H1 (cell line): ENCODE measurements at regions not wholly inside any gene's neighbourhood (a gene's known extent, or its start where the extent isn't known, plus 50 kb on each side); places are given as distances from the start of the nearest gene placed in this dataset.

ENCODE experiments used
- CTCF ChIA-PET: fragments of 300-600 bp; sonication (Branson Sonifier 250); formaldehyde crosslinking; loops from one replicate; lab custom pipeline; 2021; ENCODE audit not compliant: partially characterized antibody; lab: Charles Lee
- POLR2A ChIA-PET: fragments of 300-600 bp; sonication (Branson Sonifier 250); formaldehyde crosslinking; loops from one replicate; lab custom pipeline; 2021; ENCODE audit warnings: inconsistent platforms; ENCODE audit not compliant: partially characterized antibody; lab: Charles Lee
- DNase-seq, 2 experiments: peaks; one replicate each; pipeline versions ENCODE4 v3.0.0 to v3.0.0-alpha.2; 2010 to 2022; ENCODE audit warnings: low spot score in 2 of 2, low read depth in 1 of 2, mixed read lengths in 1 of 2
- FAIRE-seq: peaks from 2 replicates; lab custom pipeline; 2011; peaks lifted over from hg19 to GRCh38; lab: Jason Lieb, UNC
- H2AFZ ChIP-seq: 2 replicates; pipeline ENCODE4 v1.8.1; 2012; ENCODE audit warnings: low read length, inconsistent platforms
- H2AK5ac ChIP-seq: 2 replicates; pipeline ENCODE4 v1.6.1; 2013; ENCODE audit warnings: low read depth, low read length
- H2BK120ac ChIP-seq: replicated peaks from 2 replicates; pipeline ENCODE3; 2013; ENCODE audit warnings: low read depth, low read length, inconsistent platforms
- H2BK12ac ChIP-seq: 2 replicates; pipeline ENCODE4 v1.6.1; 2013; ENCODE audit warnings: low read depth, low read length
- H2BK15ac ChIP-seq: 2 replicates; pipeline ENCODE4 v1.6.1; 2013; ENCODE audit warnings: low read length
- H2BK20ac ChIP-seq: 2 replicates; pipeline ENCODE4 v1.6.1; 2013; ENCODE audit warnings: low read length
- H2BK5ac ChIP-seq: 2 replicates; pipeline ENCODE4 v1.6.1; 2013; ENCODE audit warnings: low read depth, low read length
- H3K14ac ChIP-seq: 2 replicates; pipeline ENCODE4 v1.6.1; 2013; ENCODE audit warnings: inconsistent platforms; ENCODE audit not compliant: insufficient read length
- H3K18ac ChIP-seq: 2 replicates; pipeline ENCODE4 v1.6.1; 2013; ENCODE audit warnings: low read length; ENCODE audit errors: extremely low read depth
- H3K23ac ChIP-seq: 2 replicates; pipeline ENCODE4 v1.6.1; 2013; ENCODE audit warnings: inconsistent platforms; ENCODE audit not compliant: insufficient read length
- H3K23me2 ChIP-seq: 2 replicates; pipeline ENCODE4 v1.6.1; 2013; ENCODE audit warnings: low read depth, low read length
- H3K27ac ChIP-seq: 2 replicates; pipeline ENCODE4 v1.6.1; 2011; ENCODE audit warnings: low read depth, low read length, inconsistent platforms
- H3K27me3 ChIP-seq, 4 experiments: replicated peaks in 1 of 4; 1 replicate in 1 of 4; 2 replicates in 3 of 4; pipeline versions ENCODE4 v1.6.1 to v1.8.1; 2011 to 2013; ENCODE audit warnings: low read length in 3 of 4, mild to moderate bottlenecking in 3 of 4, inconsistent platforms in 2 of 4, mixed read lengths in 2 of 4, moderate library complexity in 1 of 4; ENCODE audit not compliant: control insufficient read depth in 3 of 4, insufficient read depth in 3 of 4; ENCODE audit errors: extremely low read depth in 1 of 4
- H3K36me3 ChIP-seq, 4 experiments: 2 replicates each; pipeline versions ENCODE4 v1.6.1 to v1.8.1; 2011 to 2013; ENCODE audit warnings: mild to moderate bottlenecking in 4 of 4, low read length in 3 of 4, moderate library complexity in 2 of 4, control low read depth in 1 of 4, inconsistent platforms in 1 of 4; ENCODE audit not compliant: insufficient read depth in 4 of 4, control insufficient read depth in 2 of 4
- H3K4ac ChIP-seq: replicated peaks from 2 replicates; pipeline ENCODE3; 2013; ENCODE audit warnings: low read length, low read depth, mixed read lengths, inconsistent platforms; ENCODE audit not compliant: insufficient read length
- H3K4me1 ChIP-seq, 4 experiments: replicated peaks in 1 of 4; 1 replicate in 1 of 4; 2 replicates in 3 of 4; pipeline versions ENCODE4 v1.6.1 to v1.8.1; 2011 to 2013; ENCODE audit warnings: low read length in 3 of 4, inconsistent platforms in 2 of 4, mixed read lengths in 1 of 4; ENCODE audit not compliant: insufficient read depth in 4 of 4, control insufficient read depth in 3 of 4
- H3K4me2 ChIP-seq, 2 experiments: 2 replicates each; pipeline versions ENCODE4 v1.6.1 to v1.8.1; 2011 to 2013; ENCODE audit warnings: low read depth in 2 of 2, low read length in 2 of 2, control low read depth in 1 of 2, inconsistent platforms in 1 of 2, mild to moderate bottlenecking in 1 of 2; ENCODE audit not compliant: insufficient read depth in 1 of 2
- H3K4me3 ChIP-seq, 4 experiments: fragments of 200-600, 300-600 bp in 1 of 4; sonication (generic), shearing (Covaris generic), sonication (Bioruptor Twin) in 1 of 4; 2 replicates each; pipeline versions ENCODE4 v1.5.1 to v1.8.1; 2011 to 2016; ENCODE audit warnings: low read length in 4 of 4, low read depth in 3 of 4, control low read depth in 2 of 4, inconsistent platforms in 2 of 4, mild to moderate bottlenecking in 2 of 4, mixed read lengths in 1 of 4, moderate library complexity in 1 of 4; ENCODE audit not compliant: insufficient read depth in 2 of 4; ENCODE audit errors: extremely low read depth in 1 of 4
- H3K56ac ChIP-seq: replicated peaks from 2 replicates; pipeline ENCODE3; 2013; ENCODE audit warnings: low read depth, mild to moderate bottlenecking, mixed read lengths, low read length, inconsistent platforms; ENCODE audit not compliant: insufficient read length
- H3K79me1 ChIP-seq: 2 replicates; pipeline ENCODE4 v1.6.1; 2013; ENCODE audit warnings: low read depth, low read length, control low read depth
- H3K79me2 ChIP-seq, 2 experiments: 2 replicates each; pipeline versions ENCODE4 v1.6.1 to v1.8.1; 2012 to 2013; ENCODE audit warnings: low read length in 2 of 2, mild to moderate bottlenecking in 2 of 2, inconsistent platforms in 1 of 2; ENCODE audit not compliant: insufficient read depth in 2 of 2, control insufficient read depth in 1 of 2
- H3K9ac ChIP-seq, 4 experiments: replicated peaks in 1 of 4; 1 replicate in 1 of 4; 2 replicates in 3 of 4; pipeline versions ENCODE4 v1.6.1 to v1.8.1; 2011 to 2013; ENCODE audit warnings: low read depth in 3 of 4, low read length in 3 of 4, control low read depth in 2 of 4, mild to moderate bottlenecking in 2 of 4, moderate library complexity in 2 of 4, inconsistent platforms in 1 of 4; ENCODE audit errors: extremely low read depth in 1 of 4
- H3K9me3 ChIP-seq, 2 experiments: 2 replicates each; pipeline versions ENCODE4 v1.6.1 to v1.8.1; 2012 to 2013; ENCODE audit warnings: mild to moderate bottlenecking in 2 of 2, moderate library complexity in 2 of 2, control low read depth in 1 of 2, inconsistent platforms in 1 of 2, low read depth in 1 of 2, low read length in 1 of 2, mixed read lengths in 1 of 2; ENCODE audit not compliant: insufficient read depth in 2 of 2
- H4K20me1 ChIP-seq, 2 experiments: replicated peaks in 1 of 2; 2 replicates each; pipeline versions ENCODE3 to v1.8.1; 2011 to 2013; ENCODE audit warnings: inconsistent platforms in 2 of 2, low read length in 2 of 2, mild to moderate bottlenecking in 1 of 2; ENCODE audit not compliant: insufficient read depth in 2 of 2, control insufficient read depth in 1 of 2
- H4K5ac ChIP-seq: 2 replicates; pipeline ENCODE4 v1.6.1; 2013; ENCODE audit warnings: low read length, low read depth, mixed read lengths, inconsistent platforms; ENCODE audit not compliant: insufficient read length
- H4K8ac ChIP-seq: 2 replicates; pipeline ENCODE4 v1.8.0; 2013; ENCODE audit warnings: mild to moderate bottlenecking, moderate library complexity, low read length, inconsistent platforms; ENCODE audit not compliant: insufficient read depth; ENCODE audit errors: extremely low read depth
- H4K91ac ChIP-seq: replicated peaks from 2 replicates; pipeline ENCODE3; 2013; ENCODE audit warnings: low read length, mixed read lengths, inconsistent platforms; ENCODE audit not compliant: insufficient read length
- CBX8 ChIP-seq: fragments of 300-800, 300-1000 bp; sonication (generic); IDR thresholded peaks from 2 replicates; pipeline ENCODE4 v1.7.1; 2016; ENCODE audit warnings: low read depth, low read length, borderline replicate concordance
- EZH2 ChIP-seq: fragments of 200-600 bp; sonication (generic); IDR thresholded peaks from 2 replicates; pipeline ENCODE4 v1.7.1; 2012; ENCODE audit warnings: low read depth, mild to moderate bottlenecking, moderate library complexity, low read length, inconsistent platforms; ENCODE audit not compliant: severe bottlenecking
- NANOG ChIP-seq: IDR thresholded peaks from 2 replicates; pipeline ENCODE4 v1.6.1; 2011; ENCODE audit warnings: low read length, low read depth, mild to moderate bottlenecking, inconsistent platforms; ENCODE audit not compliant: insufficient read depth, poor library complexity, severe bottlenecking
- SAP30 ChIP-seq: fragments of 300-600 bp; sonication (generic); IDR thresholded peaks from 2 replicates; pipeline ENCODE4 v1.7.1; 2012; ENCODE audit warnings: low read length, moderate library complexity, mild to moderate bottlenecking, inconsistent platforms; ENCODE audit not compliant: insufficient read depth, insufficient replicate concordance
- SIN3A ChIP-seq, 2 experiments: IDR thresholded peaks in 1 of 2; conservative IDR thresholded peaks in 1 of 2; 2 replicates each; pipeline ENCODE4 v1.6.1; 2011 to 2012; ENCODE audit warnings: low read length in 2 of 2, improper control_type of control experiment in 1 of 2, low read depth in 1 of 2, mild to moderate bottlenecking in 1 of 2
- TBP ChIP-seq: IDR thresholded peaks from 2 replicates; pipeline ENCODE4 v1.6.1; 2011; ENCODE audit warnings: low read depth, low read length, improper control_type of control experiment
- TEAD4 ChIP-seq: IDR thresholded peaks from 2 replicates; pipeline ENCODE4 v1.6.1; 2012; ENCODE audit warnings: low read depth, low read length, inconsistent platforms, mixed read lengths
- WGBS, 2 experiments: shearing (Covaris generic) in 1 of 2; methylation state at CpG; one replicate each; pipeline versions ENCODE4 v1.1.6 to v1.1.7; 2013 to 2015; ENCODE audit warnings: low lambda C conversion rate in 2 of 2, mixed read lengths in 2 of 2, inconsistent platforms in 1 of 2, low coverage in 1 of 2, missing lambda C conversion rate in 1 of 2; ENCODE audit not compliant: insufficient replicate concordance in 2 of 2, insufficient coverage in 1 of 2, insufficient read length in 1 of 2; ENCODE audit errors: extremely low coverage in 1 of 2, missing lambda C conversion rate in 1 of 2; 5-methylcytosine and 5-hydroxymethylcytosine counted together

DNA sequence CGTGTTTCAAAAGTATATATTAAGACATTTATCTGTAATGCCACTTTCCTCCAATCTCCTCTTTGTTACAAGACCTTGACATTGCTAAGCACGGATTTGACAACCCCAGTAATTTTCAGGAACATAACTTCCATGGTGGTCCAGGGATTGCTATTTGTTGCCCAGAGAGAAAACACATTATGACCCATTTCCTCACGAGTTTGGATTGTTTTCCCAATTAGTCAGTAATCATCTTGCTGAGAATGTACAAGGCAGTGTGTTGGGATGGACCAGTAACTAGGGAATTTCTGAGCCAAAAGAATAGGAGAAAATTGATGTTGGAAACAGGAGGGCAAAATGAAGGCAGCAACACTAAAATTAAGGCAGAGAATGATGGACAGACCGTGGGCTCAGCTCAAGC is 574.1 kb downstream of the EBF1 start:
- no peaks in the 10 kb centered on the region for H4K20me1 ChIP-seq
- H2BK120ac ChIP-seq, result no peak overlapping the region
- no peak overlapping the region for H3K9ac ChIP-seq
- no peak overlapping the region for H3K27ac ChIP-seq
- H3K36me3 ChIP-seq, result no peaks in the 10 kb centered on the region
- H3K9me3 ChIP-seq, result no peaks in the 10 kb centered on the region
- no peak overlapping the region for H3K56ac ChIP-seq
- no peak overlapping the region for H2AFZ ChIP-seq
- ChIA-PET CTCF (no interaction called here), POLR2A (no interaction called here)
- no peak overlapping the region for H4K5ac ChIP-seq
- H4K91ac ChIP-seq, result no peak overlapping the region
- H2AK5ac ChIP-seq, result no peak overlapping the region
- no peak overlapping the region for H2BK12ac ChIP-seq
- H2BK5ac ChIP-seq, result no peak overlapping the region
- FAIRE-seq, result no peak
- H4K8ac ChIP-seq, result no peak overlapping the region
- H3K23me2 ChIP-seq, result no peaks in the 10 kb centered on the region
- no peak overlapping the region for H3K4me3 ChIP-seq
- no peak overlapping the region for H3K18ac ChIP-seq
- no peaks in the 10 kb centered on the region for H3K27me3 ChIP-seq
- WGBS, 2 experiments, result 90% methylated on average over 4 of the region's 4 CpGs; no CpG with 5 or more reads in 1 of the 2 experiments
- H3K4me2 ChIP-seq, result no peak overlapping the region
- no peak for TF ChIP-seq NANOG
- no peak for TF ChIP-seq EZH2
- no peak for TF ChIP-seq SIN3A (conservative IDR thresholded peaks at IDR 0.05 in 1 of 2, IDR thresholded peaks at IDR 0.05 in 1 of 2; ENCODE audit: low read depth in 1 of 2, low read length in 2 of 2)
- TF ChIP-seq TBP, result no peak
- TF ChIP-seq SAP30, result no peak
- TF ChIP-seq TEAD4, result no peak
- TF ChIP-seq CBX8, result no peak
- H3K14ac ChIP-seq, result no peak overlapping the region
- H3K23ac ChIP-seq, result no peak overlapping the region
- H3K4ac ChIP-seq, result no peak overlapping the region
- no peaks in the 10 kb centered on the region for H3K79me1 ChIP-seq
- H2BK15ac ChIP-seq, result no peak overlapping the region
- no peak for DNase-seq
- no peaks in the 10 kb centered on the region for H3K4me1 ChIP-seq
- H3K79me2 ChIP-seq, result no peaks in the 10 kb centered on the region
- no peak overlapping the region for H2BK20ac ChIP-seq
